HEK293 (cell line): ENCODE measurements at regions not wholly inside any gene's neighbourhood (a gene's known extent, or its start where the extent isn't known, plus 50 kb on each side); places are given as distances from the start of the nearest gene placed in this dataset.

Source experiments
- CTCF ChIA-PET: fragments of 350-600 bp; formaldehyde crosslinking; extraction: SDS; loops from one replicate; lab custom pipeline; 2021; ENCODE audit warnings: antibody characterized with exemption; lab: Yijun Ruan, JAX
- POLR2A ChIA-PET: fragments of 300-600 bp; formaldehyde crosslinking; extraction: SDS; loops from one replicate; lab custom pipeline; 2020; ENCODE audit warnings: antibody characterized with exemption, inconsistent platforms; lab: Yijun Ruan, JAX
- H3K27ac ChIP-seq: fragments of 200-500 bp; sonication (Bioruptor generic); 2 replicates; pipeline ENCODE4 v1.5.1; 2014; ENCODE audit warnings: low read depth, low read length, control low read depth, inconsistent platforms; ENCODE audit errors: extremely low read depth
- H3K36me3 ChIP-seq, 2 experiments: fragments of 200-500 bp in 1 of 2; sonication (Bioruptor generic) in 1 of 2; 1 replicate in 1 of 2; 2 replicates in 1 of 2; pipeline ENCODE4 v1.5.1; 2014 to 2017; ENCODE audit warnings: inconsistent platforms in 2 of 2, low read length in 2 of 2; ENCODE audit not compliant: control insufficient read depth in 2 of 2, insufficient read depth in 1 of 2
- H3K4me1 ChIP-seq: fragments of 200-500 bp; sonication (Bioruptor generic); 2 replicates; pipeline ENCODE4 v1.5.1; 2014; ENCODE audit warnings: mild to moderate bottlenecking, low read length, inconsistent platforms; ENCODE audit not compliant: control insufficient read depth, insufficient read depth
- H3K4me3 ChIP-seq: 2 replicates; pipeline ENCODE4 v1.5.1; 2011; ENCODE audit warnings: low read depth, mild to moderate bottlenecking, control low read depth, low read length, moderate library complexity
- H3K9me3 ChIP-seq: fragments of 200-500 bp; sonication (Bioruptor generic); 2 replicates; pipeline ENCODE4 v1.5.1; 2014; ENCODE audit warnings: low read depth, low read length, inconsistent platforms; ENCODE audit not compliant: control insufficient read depth, insufficient read depth
- KLF10 ChIP-seq: fragments of 450-650 bp; IDR thresholded peaks from 2 replicates; pipeline ENCODE4 v1.5.1; 2018; ENCODE audit warnings: missing biosample characterization, mild to moderate bottlenecking, missing genetic modification characterization
- OVOL3 ChIP-seq: fragments of 450-650 bp; formaldehyde crosslinking; IDR thresholded peaks from 2 replicates; pipeline ENCODE4 v1.5.1; 2016; ENCODE audit warnings: missing biosample characterization, missing genetic modification characterization
- PBX3 ChIP-seq: sonication (generic); formaldehyde crosslinking; IDR thresholded peaks from 2 replicates; pipeline ENCODE4 v1.8.1; 2022; ENCODE audit warnings: mild to moderate bottlenecking, moderate library complexity, missing genetic modification reagents
- PRDM4 ChIP-seq: fragments of 450-650 bp; formaldehyde crosslinking; IDR thresholded peaks from 2 replicates; pipeline ENCODE4 v1.5.1; 2017; ENCODE audit warnings: missing biosample characterization, missing genetic modification characterization
- SCRT1 ChIP-seq: fragments of 450-650 bp; formaldehyde crosslinking; IDR thresholded peaks from 2 replicates; pipeline ENCODE4 v1.5.1; 2016; ENCODE audit warnings: missing biosample characterization, missing genetic modification characterization, borderline replicate concordance
- SP7 ChIP-seq: fragments of 450-650 bp; formaldehyde crosslinking; IDR thresholded peaks from 2 replicates; pipeline ENCODE4 v1.5.1; 2016; ENCODE audit warnings: missing biosample characterization, missing genetic modification characterization
- ZBTB1 ChIP-seq: fragments of 450-650 bp; formaldehyde crosslinking; IDR thresholded peaks from 2 replicates; pipeline ENCODE4 v1.5.1; 2016; ENCODE audit warnings: missing biosample characterization, missing genetic modification characterization
- ZBTB20 ChIP-seq: fragments of 450-650 bp; formaldehyde crosslinking; IDR thresholded peaks from 2 replicates; pipeline ENCODE4 v1.5.1; 2016; ENCODE audit warnings: missing biosample characterization, missing genetic modification characterization
- ZFP3 ChIP-seq: fragments of 450-650 bp; formaldehyde crosslinking; IDR thresholded peaks from 2 replicates; pipeline ENCODE4 v1.5.1; 2016; ENCODE audit warnings: low read depth, missing biosample characterization, missing genetic modification characterization
- ZNF2 ChIP-seq: fragments of 450-650 bp; formaldehyde crosslinking; IDR thresholded peaks from 2 replicates; pipeline ENCODE4 v1.5.1; 2016; ENCODE audit warnings: missing biosample characterization, missing genetic modification characterization
- ZNF211 ChIP-seq: fragments of 450-650 bp; formaldehyde crosslinking; IDR thresholded peaks from 2 replicates; pipeline ENCODE4 v1.5.1; 2016; ENCODE audit warnings: low read depth, missing biosample characterization, missing genetic modification characterization
- ZNF274 ChIP-seq, 2 experiments: fragments of 200-500 bp in 1 of 2; fragments of 450-650 bp in 1 of 2; sonication (Bioruptor generic) in 1 of 2; formaldehyde crosslinking in 1 of 2; IDR thresholded peaks; 2 replicates each; pipeline versions ENCODE4 v1.5.1 to v1.6.1; 2014 to 2016; ENCODE audit warnings: borderline replicate concordance in 1 of 2, inconsistent platforms in 1 of 2, low read length in 1 of 2, missing biosample characterization in 1 of 2, missing genetic modification characterization in 1 of 2
- ZNF292 ChIP-seq: fragments of 450-650 bp; formaldehyde crosslinking; IDR thresholded peaks from 2 replicates; pipeline ENCODE4 v1.5.1; 2016; ENCODE audit warnings: low read depth, missing biosample characterization, missing genetic modification characterization, borderline replicate concordance
- ZNF350 ChIP-seq: fragments of 450-650 bp; formaldehyde crosslinking; IDR thresholded peaks from 2 replicates; pipeline ENCODE4 v1.5.0; 2017; ENCODE audit warnings: missing biosample characterization, mild to moderate bottlenecking, missing genetic modification characterization
- ZNF362 ChIP-seq: fragments of 450-650 bp; formaldehyde crosslinking; IDR thresholded peaks from 2 replicates; pipeline ENCODE4 v1.5.1; 2016; ENCODE audit warnings: missing biosample characterization, missing genetic modification characterization
- ZNF394 ChIP-seq: fragments of 450-650 bp; formaldehyde crosslinking; IDR thresholded peaks from 2 replicates; pipeline ENCODE4 v1.5.1; 2016; ENCODE audit warnings: missing biosample characterization, missing genetic modification characterization, mild to moderate bottlenecking, moderate library complexity, borderline replicate concordance
- ZNF530 ChIP-seq: fragments of 450-650 bp; formaldehyde crosslinking; IDR thresholded peaks from 2 replicates; pipeline ENCODE4 v1.5.1; 2016; ENCODE audit warnings: low read depth, missing biosample characterization, missing genetic modification characterization
- ZNF548 ChIP-seq: fragments of 450-650 bp; formaldehyde crosslinking; IDR thresholded peaks from 2 replicates; pipeline ENCODE4 v1.5.1; 2016; ENCODE audit warnings: missing biosample characterization, missing genetic modification characterization
- ZNF555 ChIP-seq: fragments of 450-650 bp; formaldehyde crosslinking; conservative IDR thresholded peaks from 2 replicates; pipeline ENCODE4 v1.5.1; 2017; ENCODE audit warnings: missing biosample characterization, mild to moderate bottlenecking, missing genetic modification characterization, inconsistent platforms
- ZNF600 ChIP-seq: fragments of 450-650 bp; formaldehyde crosslinking; IDR thresholded peaks from 2 replicates; pipeline ENCODE4 v1.5.1; 2016; ENCODE audit warnings: missing biosample characterization, missing genetic modification characterization
- ZNF701 ChIP-seq: fragments of 450-650 bp; formaldehyde crosslinking; IDR thresholded peaks from 2 replicates; pipeline ENCODE4 v1.5.1; 2016; ENCODE audit warnings: missing biosample characterization, missing genetic modification characterization
- ZNF776 ChIP-seq: fragments of 450-650 bp; formaldehyde crosslinking; IDR thresholded peaks from 2 replicates; pipeline ENCODE4 v1.5.0; 2017; ENCODE audit warnings: missing biosample characterization, missing genetic modification characterization, borderline replicate concordance
- ZNF837 ChIP-seq: fragments of 450-650 bp; formaldehyde crosslinking; IDR thresholded peaks from 2 replicates; pipeline ENCODE4 v1.5.1; 2016; ENCODE audit warnings: missing biosample characterization, missing genetic modification characterization
- ZSCAN4 ChIP-seq: fragments of 450-650 bp; formaldehyde crosslinking; IDR thresholded peaks from 2 replicates; pipeline ENCODE4 v1.5.1; 2017; ENCODE audit warnings: missing biosample characterization, missing genetic modification characterization

- POLR2A ChIA-PET: no interaction called here
- TF ChIP-seq ZNF2 (no peak), ZNF555 (no peak), ZNF701 (no peak), ZSCAN4 (tag by site-specific recombination) (no peak)
- no peak overlapping the region for H3K27ac ChIP-seq
- CTCF ChIA-PET: interaction anchor here (1.0 kb wide), 1 partner anchor 12 kb away, joined by 5 read pairs; no protein-coding TSS in a partner anchor
- peaks cover 8% of the 10 kb centered on the region for H3K4me1 ChIP-seq
- H3K4me3 ChIP-seq: no peak overlapping the region
- no peaks in the 10 kb centered on the region for H3K9me3 ChIP-seq
- no peaks in the 10 kb centered on the region for H3K36me3 ChIP-seq
These were observed 140.4 kb upstream of the ETV3 start for GRCh38 chr1:157278383-157279137.

GRCh38 chr1:157277913-157278312 lies 139.7 kb upstream of the ETV3 start:
- H3K9me3 ChIP-seq: no peaks in the 10 kb centered on the region
- H3K4me1 ChIP-seq: peaks cover 11% of the 10 kb centered on the region
- no peak overlapping the region for H3K4me3 ChIP-seq
- no peak for TF ChIP-seq PRDM4 (tag by site-specific recombination)
- no peak for TF ChIP-seq ZBTB1 (tag by site-specific recombination)
- no peak for TF ChIP-seq PBX3 (CRISPR knock-in tag)
- no peak for TF ChIP-seq KLF10 (tag by site-specific recombination)
- TF ChIP-seq ZBTB20 (tag by site-specific recombination): no peak
- no peak for TF ChIP-seq ZNF548 (tag by site-specific recombination)
- TF ChIP-seq ZNF600 (tag by site-specific recombination): no peak
- no peak for TF ChIP-seq SCRT1 (tag by site-specific recombination)
- TF ChIP-seq SP7 (tag by site-specific recombination): no peak
- TF ChIP-seq ZFP3 (tag by site-specific recombination): no peak
- no peak for TF ChIP-seq ZNF292
- no peak for TF ChIP-seq ZNF362 (tag by site-specific recombination)
- no peak for TF ChIP-seq OVOL3
- no peak for TF ChIP-seq ZNF394 (tag by site-specific recombination)
- TF ChIP-seq ZNF530 (tag by site-specific recombination): no peak
- TF ChIP-seq ZNF211 (tag by site-specific recombination): no peak
- no peak for TF ChIP-seq ZNF837 (tag by site-specific recombination)
- TF ChIP-seq ZNF350 (tag by site-specific recombination): no peak
- TF ChIP-seq ZNF274 (IDR thresholded peaks at IDR 0.05; ENCODE audit: low read length): no peak
- TF ChIP-seq ZNF274 (tag by site-specific recombination; IDR thresholded peaks at IDR 0.05; ENCODE audit: borderline replicate concordance): no peak
- TF ChIP-seq ZNF776 (tag by site-specific recombination): no peak
- ChIA-PET POLR2A (no interaction called here), CTCF (interaction anchor here (1.0 kb wide), 1 partner anchor 13 kb away, joined by 5 read pairs; no protein-coding TSS in a partner anchor)
- no peaks in the 10 kb centered on the region for H3K36me3 ChIP-seq
- no peak overlapping the region for H3K27ac ChIP-seq
